GM12875 (cell line): ENCODE measurements at regions not wholly inside any gene's neighbourhood (a gene's known extent, or its start where the extent isn't known, plus 50 kb on each side); places are given as distances from the start of the nearest gene placed in this dataset.

Experiments
- H3K4me3 ChIP-seq: one replicate; pipeline ENCODE4 v1.5.1; 2011; ENCODE audit warnings: low read depth, low read length, control low read depth
- CTCF ChIP-seq: IDR thresholded peaks from 2 replicates; pipeline ENCODE4 v1.5.1; 2011; ENCODE audit warnings: low read depth, mild to moderate bottlenecking, control low read depth, inconsistent platforms, low read length, moderate library complexity, borderline replicate concordance; ENCODE audit not compliant: insufficient read depth

GRCh38 chr14:85159726-85160125 lies 370.2 kb upstream of the FLRT2 start:
- no peak overlapping the region for H3K4me3 ChIP-seq
- TF ChIP-seq CTCF = no peak

GRCh38 chr14:85165094-85165493 lies 364.9 kb upstream of the FLRT2 start:
- no peak overlapping the region for H3K4me3 ChIP-seq
- TF ChIP-seq CTCF = no peak

- no peak overlapping the region for H3K4me3 ChIP-seq
- TF ChIP-seq CTCF = no peak
These were observed 360.6 kb upstream of the FLRT2 start for GRCh38 chr14:85169381-85169780.

GRCh38 chr14:85172290-85172689 lies 357.7 kb upstream of the FLRT2 start:
- TF ChIP-seq CTCF = no peak
- no peak overlapping the region for H3K4me3 ChIP-seq

- TF ChIP-seq CTCF = no peak
- H3K4me3 ChIP-seq = no peak overlapping the region
These were observed 357.0 kb upstream of the FLRT2 start for GRCh38 chr14:85172889-85173477.

GRCh38 chr14:85175556-85175955 lies 354.4 kb upstream of the FLRT2 start:
- TF ChIP-seq CTCF = no peak

GRCh38 chr14:85178864-85179263 lies 351.1 kb upstream of the FLRT2 start:
- no peak for TF ChIP-seq CTCF
- no peak overlapping the region for H3K4me3 ChIP-seq

More at GRCh38 chr14:85175556-85175955, 354.4 kb upstream of the FLRT2 start:
- H3K4me3 ChIP-seq = no peak overlapping the region
